Liver (tissue), 7 donors: ENCODE measurements at regions not wholly inside any gene's neighbourhood (a gene's known extent, or its start where the extent isn't known, plus 50 kb on each side); places are given as distances from the start of the nearest gene placed in this dataset.
"Not testable (repeated sequence)": the region's sequence is repeated elsewhere in the genome, so short reads cannot be mapped to it uniquely, and the experiment has no call there.

Experiments
- DNase-seq: peaks from one replicate; pipeline ENCODE4 v3.0.0-alpha.2; 2017; ENCODE audit warnings: low spot score
- H3K27ac ChIP-seq, 2 donors: one replicate each; pipeline ENCODE4 v1.7.0; 2013; ENCODE audit warnings: inconsistent platforms in 2 of 2, low read length in 2 of 2, control low read depth in 1 of 2, low read depth in 1 of 2, mild to moderate bottlenecking in 1 of 2
- H3K27me3 ChIP-seq, 4 donors: one replicate each; pipeline versions ENCODE4 v1.6.1 to v1.7.0; 2013; ENCODE audit warnings: low read length in 3 of 4, inconsistent platforms in 1 of 4, mild to moderate bottlenecking in 1 of 4, moderate library complexity in 1 of 4; ENCODE audit not compliant: control insufficient read depth in 4 of 4, insufficient read depth in 4 of 4
- H3K36me3 ChIP-seq, 4 donors: one replicate each; pipeline versions ENCODE4 v1.6.1 to v1.7.0; 2013; ENCODE audit warnings: low read length in 3 of 4, mild to moderate bottlenecking in 3 of 4, low read depth in 1 of 4, moderate library complexity in 1 of 4; ENCODE audit not compliant: control insufficient read depth in 4 of 4, insufficient read depth in 3 of 4
- H3K4me1 ChIP-seq, 4 donors: one replicate each; pipeline versions ENCODE4 v1.6.1 to v1.7.0; 2013; ENCODE audit warnings: low read length in 3 of 4, mild to moderate bottlenecking in 3 of 4, moderate library complexity in 1 of 4; ENCODE audit not compliant: control insufficient read depth in 4 of 4, insufficient read depth in 4 of 4
- H3K4me3 ChIP-seq, 3 donors: one replicate each; pipeline versions ENCODE4 v1.6.1 to v1.7.0; 2013; ENCODE audit warnings: low read length in 3 of 3, control low read depth in 1 of 3, low read depth in 1 of 3, mild to moderate bottlenecking in 1 of 3
- H3K9ac ChIP-seq, 2 donors: one replicate each; pipeline ENCODE4 v1.7.0; 2013; ENCODE audit warnings: low read length in 2 of 2, mild to moderate bottlenecking in 2 of 2, moderate library complexity in 2 of 2, control low read depth in 1 of 2, low read depth in 1 of 2
- H3K9me3 ChIP-seq, 4 donors: one replicate each; pipeline versions ENCODE4 v1.6.1 to v1.7.0; 2013; ENCODE audit warnings: low read length in 3 of 4; ENCODE audit not compliant: control insufficient read depth in 4 of 4
- GABPA ChIP-seq, 2 donors: IDR thresholded peaks in 1 of 2; conservative IDR thresholded peaks in 1 of 2; 2 replicates each; pipeline ENCODE4 v1.6.1; 2016; ENCODE audit warnings: antibody characterized with exemption in 2 of 2, mild to moderate bottlenecking in 1 of 2, moderate library complexity in 1 of 2
- HNF4A ChIP-seq, 2 donors: conservative IDR thresholded peaks; 2 replicates each; pipeline ENCODE4 v1.6.1; 2016; ENCODE audit warnings: antibody characterized with exemption in 2 of 2, mild to moderate bottlenecking in 2 of 2
- HNF4G ChIP-seq: IDR thresholded peaks from 2 replicates; pipeline ENCODE4 v1.6.1; 2016; ENCODE audit warnings: antibody characterized with exemption
- JUND ChIP-seq, 2 donors: IDR thresholded peaks; 2 replicates each; pipeline ENCODE4 v1.6.1; 2016; ENCODE audit warnings: antibody characterized with exemption in 2 of 2
- NR2F2 ChIP-seq: IDR thresholded peaks from 2 replicates; pipeline ENCODE4 v1.6.1; 2016; ENCODE audit warnings: antibody characterized with exemption
- REST ChIP-seq: IDR thresholded peaks from 2 replicates; pipeline ENCODE4 v1.6.1; 2016; ENCODE audit warnings: antibody characterized with exemption, mild to moderate bottlenecking
- SP1 ChIP-seq: IDR thresholded peaks from 2 replicates; pipeline ENCODE4 v1.6.1; 2018; ENCODE audit warnings: antibody characterized with exemption, mild to moderate bottlenecking
- TAF1 ChIP-seq: conservative IDR thresholded peaks from 2 replicates; pipeline ENCODE4 v1.6.1; 2016; ENCODE audit warnings: antibody characterized with exemption, mild to moderate bottlenecking
- YY1 ChIP-seq: IDR thresholded peaks from 2 replicates; pipeline ENCODE4 v1.6.1; 2016; ENCODE audit warnings: antibody characterized with exemption, mild to moderate bottlenecking
- ZBTB33 ChIP-seq: IDR thresholded peaks from 2 replicates; pipeline ENCODE4 v1.6.1; 2016; ENCODE audit warnings: antibody characterized with exemption
- WGBS: extraction: QIAGEN DNeasy Blood & Tissue Kit; methylation state at CpG from one replicate; pipeline ENCODE4 v1.1.7; 2013; 5-methylcytosine and 5-hydroxymethylcytosine counted together
- donor health status: healthy.
- donor health status: healthy.
- donor health status: healthy.
- donor health status: healthy.

GRCh38 chr11:89648232-89648631 is 61.9 kb upstream of the TRIM77 start:
- not testable (repeated sequence) for DNase-seq, H3K9me3 ChIP-seq, H3K27ac ChIP-seq, H3K27me3 ChIP-seq, H3K36me3 ChIP-seq, H3K4me1 ChIP-seq, H3K9ac ChIP-seq
- H3K4me3 ChIP-seq = peak overlapping the region in 1 of 3 donors; percentile 20
- 43% methylated on average over 1 of the region's 1 CpG for WGBS

GRCh38 chr11:89648996-89649395 is 61.1 kb upstream of the TRIM77 start:
- not testable (repeated sequence) for H3K27ac ChIP-seq, H3K9ac ChIP-seq, H3K4me3 ChIP-seq, H3K36me3 ChIP-seq, H3K27me3 ChIP-seq, DNase-seq, H3K4me1 ChIP-seq, H3K9me3 ChIP-seq
- WGBS = 55% methylated on average over 5 of the region's 5 CpGs

- H3K9me3 ChIP-seq, H3K4me3 ChIP-seq, DNase-seq, H3K36me3 ChIP-seq, H3K27me3 ChIP-seq, H3K9ac ChIP-seq, H3K27ac ChIP-seq, H3K4me1 ChIP-seq: not testable (repeated sequence)
- WGBS = 75% methylated on average over 2 of the region's 2 CpGs
Observed at GRCh38 chr11:89654669-89655068, 55.4 kb upstream of the TRIM77 start.

GRCh38 chr11:89658767-89659166 is 51.3 kb upstream of the TRIM77 start:
- not testable (repeated sequence) for H3K27me3 ChIP-seq, H3K36me3 ChIP-seq, H3K27ac ChIP-seq, H3K4me1 ChIP-seq, H3K9ac ChIP-seq, H3K4me3 ChIP-seq, DNase-seq, H3K9me3 ChIP-seq
- TF ChIP-seq HNF4A (conservative IDR thresholded peaks at IDR 0.05) = peak in 1 of 2 donors; percentile 34

- H3K27ac ChIP-seq = peak overlapping the region; percentile 67 to 75
- H3K36me3 ChIP-seq, H3K9me3 ChIP-seq, H3K27me3 ChIP-seq, DNase-seq, H3K4me1 ChIP-seq: not testable (repeated sequence)
- 20% methylated on average over 2 of the region's 2 CpGs for WGBS
- TF ChIP-seq HNF4A (conservative IDR thresholded peaks at IDR 0.05) (peak; percentile 59 to 67), HNF4G (peak; percentile 36)
- H3K4me3 ChIP-seq = peak overlapping the region in 1 of 3 donors; percentile 49
- H3K9ac ChIP-seq = peak overlapping the region in 1 of 2 donors; percentile 81
Observed at GRCh38 chr11:89659414-89659813, 50.7 kb upstream of the TRIM77 start.

GRCh38 chr11:89660234-89660633 is 49.9 kb upstream of the TRIM77 start:
- no peak for DNase-seq
- Histone ChIP-seq H3K27me3 (no peaks in the 10 kb centered on the region), H3K4me3 (peak overlapping the region in 1 of 3 donors; percentile 49)
- TF ChIP-seq YY1 = peak; percentile 39
- peak; percentile 37 for TF ChIP-seq HNF4G
- no peak for TF ChIP-seq GABPA (IDR thresholded peaks at IDR 0.05 in 1 of 2, conservative IDR thresholded peaks at IDR 0.05 in 1 of 2)
- TF ChIP-seq TAF1 = peak; percentile 61
- no peak for TF ChIP-seq ZBTB33
- peak; percentile 79 for TF ChIP-seq SP1
- TF ChIP-seq REST = peak; percentile 53
- TF ChIP-seq JUND (IDR thresholded peaks at IDR 0.05) = peak; percentile 19 to 37
- peak; percentile 83 to 90 for TF ChIP-seq HNF4A (conservative IDR thresholded peaks at IDR 0.05)
- TF ChIP-seq NR2F2 = no peak

More at GRCh38 chr11:89660234-89660633, 49.9 kb upstream of the TRIM77 start:
- H3K9me3 ChIP-seq = no peaks in the 10 kb centered on the region
- peak overlapping the region in 1 of 2 donors; percentile 36 for H3K9ac ChIP-seq
- H3K4me1 ChIP-seq = peaks cover 2 to 14% (median 8%) of the 10 kb centered on the region in 4 donors
- H3K36me3 ChIP-seq = no peaks in the 10 kb centered on the region
- H3K27ac ChIP-seq = peak overlapping the region; percentile 67 to 75
